K562 (cell line): ENCODE measurements at regions not wholly inside any gene's neighbourhood (a gene's known extent, or its start where the extent isn't known, plus 50 kb on each side); places are given as distances from the start of the nearest gene placed in this dataset.

Experiments
- DACH1 ChIP-seq: fragments of 450-650 bp; IDR thresholded peaks from 2 replicates; pipeline ENCODE4 v1.6.1; 2018; ENCODE audit not compliant: partially characterized antibody
- E2F3 ChIP-seq: fragments of 250-450 bp; sonication (Bioruptor Pico); IDR thresholded peaks from 2 replicates; pipeline ENCODE4 v1.4.0; 2020; ENCODE audit warnings: mild to moderate bottlenecking
- MTA2 ChIP-seq: fragments of 450-650 bp; IDR thresholded peaks from 2 replicates; pipeline ENCODE4 v1.6.1; 2016; ENCODE audit warnings: low read depth
- POLR2A ChIP-seq: fragments of 450-650 bp; conservative IDR thresholded peaks from 2 replicates; pipeline ENCODE4 v1.6.1; 2016
- ZNF197 ChIP-seq: fragments of 200-800 bp; sonication (Bioruptor generic); IDR thresholded peaks from 2 replicates; pipeline ENCODE4 v1.6.1; 2016; ENCODE audit warnings: low read depth, missing genetic modification characterization, missing compliant biosample characterization
- TF ChIP-seq, protein P1 (sequence below): IDR thresholded peaks from 3 replicates; pipeline ENCODE4 v1.6.1; 2011; ENCODE audit warnings: borderline replicate concordance, mild to moderate bottlenecking, moderate library complexity; ENCODE audit not compliant: insufficient read length; ENCODE audit errors: extremely low read depth
- TF ChIP-seq, protein P2 (sequence below), 2 experiments: IDR thresholded peaks; 2 replicates each; pipeline ENCODE4 v1.6.1; 2012; ENCODE audit warnings: improper control_type of control experiment in 2 of 2, low read depth in 2 of 2, low read length in 2 of 2, borderline replicate concordance in 1 of 2

DNA sequence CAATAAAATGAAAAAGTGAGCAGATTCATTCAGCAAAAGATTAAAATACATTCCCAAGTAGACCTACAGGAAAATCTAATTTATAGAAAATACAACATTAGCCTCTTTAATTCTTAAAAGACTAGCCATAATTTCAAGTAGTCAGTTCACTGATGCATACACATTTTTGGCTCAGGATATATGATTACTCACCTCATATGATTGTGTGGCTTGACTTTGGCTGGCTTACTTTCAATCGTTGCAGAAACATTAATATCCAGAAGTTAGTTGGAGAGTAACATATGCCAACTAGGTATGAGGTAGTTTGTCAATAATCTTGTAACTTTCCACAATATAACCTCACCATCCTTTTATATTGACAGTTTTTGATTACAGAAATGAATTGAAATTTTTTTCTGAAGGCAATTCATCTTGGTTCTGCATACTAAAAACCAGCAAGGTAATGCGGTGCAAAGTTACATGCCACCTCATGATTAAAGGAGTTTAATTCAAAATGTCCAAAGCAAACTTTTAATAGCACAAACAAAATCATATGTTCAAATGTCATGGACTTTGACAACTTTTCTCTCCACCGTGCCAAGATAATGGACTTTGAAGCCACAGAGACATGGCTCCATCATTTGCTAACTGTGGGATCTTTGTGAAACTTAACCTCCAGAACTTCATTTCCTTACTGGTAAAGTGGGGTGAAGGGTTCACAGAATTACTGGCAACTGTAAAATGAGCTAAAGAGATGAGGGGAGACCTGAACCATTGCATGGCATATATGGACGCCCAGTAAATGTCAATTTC, 76.6 kb upstream of the PAM start:
- TF ChIP-seq, protein P1, sequence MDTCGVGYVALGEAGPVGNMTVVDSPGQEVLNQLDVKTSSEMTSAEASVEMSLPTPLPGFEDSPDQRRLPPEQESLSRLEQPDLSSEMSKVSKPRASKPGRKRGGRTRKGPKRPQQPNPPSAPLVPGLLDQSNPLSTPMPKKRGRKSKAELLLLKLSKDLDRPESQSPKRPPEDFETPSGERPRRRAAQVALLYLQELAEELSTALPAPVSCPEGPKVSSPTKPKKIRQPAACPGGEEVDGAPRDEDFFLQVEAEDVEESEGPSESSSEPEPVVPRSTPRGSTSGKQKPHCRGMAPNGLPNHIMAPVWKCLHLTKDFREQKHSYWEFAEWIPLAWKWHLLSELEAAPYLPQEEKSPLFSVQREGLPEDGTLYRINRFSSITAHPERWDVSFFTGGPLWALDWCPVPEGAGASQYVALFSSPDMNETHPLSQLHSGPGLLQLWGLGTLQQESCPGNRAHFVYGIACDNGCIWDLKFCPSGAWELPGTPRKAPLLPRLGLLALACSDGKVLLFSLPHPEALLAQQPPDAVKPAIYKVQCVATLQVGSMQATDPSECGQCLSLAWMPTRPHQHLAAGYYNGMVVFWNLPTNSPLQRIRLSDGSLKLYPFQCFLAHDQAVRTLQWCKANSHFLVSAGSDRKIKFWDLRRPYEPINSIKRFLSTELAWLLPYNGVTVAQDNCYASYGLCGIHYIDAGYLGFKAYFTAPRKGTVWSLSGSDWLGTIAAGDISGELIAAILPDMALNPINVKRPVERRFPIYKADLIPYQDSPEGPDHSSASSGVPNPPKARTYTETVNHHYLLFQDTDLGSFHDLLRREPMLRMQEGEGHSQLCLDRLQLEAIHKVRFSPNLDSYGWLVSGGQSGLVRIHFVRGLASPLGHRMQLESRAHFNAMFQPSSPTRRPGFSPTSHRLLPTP, result no peak
- TF ChIP-seq E2F3 (CRISPR knock-in tag) (no peak), POLR2A (no peak), ZNF197 (CRISPR knock-in tag) (no peak), DACH1 (no peak), MTA2 (no peak)
- TF ChIP-seq, protein P2, sequence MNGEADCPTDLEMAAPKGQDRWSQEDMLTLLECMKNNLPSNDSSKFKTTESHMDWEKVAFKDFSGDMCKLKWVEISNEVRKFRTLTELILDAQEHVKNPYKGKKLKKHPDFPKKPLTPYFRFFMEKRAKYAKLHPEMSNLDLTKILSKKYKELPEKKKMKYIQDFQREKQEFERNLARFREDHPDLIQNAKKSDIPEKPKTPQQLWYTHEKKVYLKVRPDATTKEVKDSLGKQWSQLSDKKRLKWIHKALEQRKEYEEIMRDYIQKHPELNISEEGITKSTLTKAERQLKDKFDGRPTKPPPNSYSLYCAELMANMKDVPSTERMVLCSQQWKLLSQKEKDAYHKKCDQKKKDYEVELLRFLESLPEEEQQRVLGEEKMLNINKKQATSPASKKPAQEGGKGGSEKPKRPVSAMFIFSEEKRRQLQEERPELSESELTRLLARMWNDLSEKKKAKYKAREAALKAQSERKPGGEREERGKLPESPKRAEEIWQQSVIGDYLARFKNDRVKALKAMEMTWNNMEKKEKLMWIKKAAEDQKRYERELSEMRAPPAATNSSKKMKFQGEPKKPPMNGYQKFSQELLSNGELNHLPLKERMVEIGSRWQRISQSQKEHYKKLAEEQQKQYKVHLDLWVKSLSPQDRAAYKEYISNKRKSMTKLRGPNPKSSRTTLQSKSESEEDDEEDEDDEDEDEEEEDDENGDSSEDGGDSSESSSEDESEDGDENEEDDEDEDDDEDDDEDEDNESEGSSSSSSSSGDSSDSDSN (IDR thresholded peaks at IDR 0.05; ENCODE audit: borderline replicate concordance in 1 of 2, low read depth in 2 of 2, low read length in 2 of 2), result no peak
